GM06990 (cell line): ENCODE measurements at regions not wholly inside any gene's neighbourhood (a gene's known extent, or its start where the extent isn't known, plus 50 kb on each side); places are given as distances from the start of the nearest gene placed in this dataset.

Experiments
- DNase-seq: peaks from one replicate; pipeline ENCODE4 v3.0.0-alpha.2; 2011; ENCODE audit not compliant: insufficient read length; ENCODE audit errors: extremely low read depth
- H3K27me3 ChIP-seq: replicated peaks from 2 replicates; pipeline ENCODE4 v1.6.0; 2011; ENCODE audit warnings: low read length; ENCODE audit not compliant: control insufficient read depth, insufficient read depth
- H3K36me3 ChIP-seq: 2 replicates; pipeline ENCODE4 v1.5.1; 2011; ENCODE audit warnings: low read length; ENCODE audit not compliant: control insufficient read depth, insufficient read depth
- H3K4me3 ChIP-seq: replicated peaks from 2 replicates; pipeline ENCODE4 v1.5.1; 2011; ENCODE audit warnings: low read depth, mild to moderate bottlenecking, control low read depth, low read length
- CTCF ChIP-seq: IDR thresholded peaks from 2 replicates; pipeline ENCODE4 v1.5.1; 2011; ENCODE audit warnings: low read length, control low read depth, mild to moderate bottlenecking, inconsistent platforms; ENCODE audit not compliant: insufficient read depth, poor library complexity, severe bottlenecking

DNA sequence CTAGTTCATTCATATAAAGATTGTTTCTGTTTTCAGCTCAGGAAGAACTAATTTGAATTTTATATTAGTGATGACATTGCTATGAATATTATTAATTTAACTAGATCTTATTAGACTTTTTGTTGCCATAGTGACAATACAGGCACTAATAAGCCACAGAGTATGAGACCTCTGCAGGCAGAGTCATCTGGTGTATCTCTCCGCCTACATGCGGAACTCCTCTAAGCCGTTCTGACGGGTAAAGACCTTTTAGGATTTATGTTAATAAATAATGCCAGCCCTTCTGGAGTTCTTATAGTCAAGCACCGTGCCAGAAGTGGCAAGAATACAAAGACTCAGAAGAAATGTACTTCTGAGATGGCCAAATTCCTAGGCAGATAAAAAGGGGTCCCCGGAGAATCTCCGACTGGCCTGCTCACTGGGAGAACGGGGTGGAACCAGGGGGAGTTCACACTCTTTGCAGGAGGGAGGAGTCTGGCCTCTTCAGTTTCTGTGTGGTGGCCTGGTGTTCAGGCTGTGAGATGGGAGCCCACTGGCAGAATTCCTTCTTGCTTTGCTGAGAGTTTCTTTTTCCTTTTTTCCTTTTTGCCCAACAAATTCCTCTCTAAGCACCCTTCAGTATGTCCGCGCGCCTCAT is 85.1 kb upstream of the IL12B start:
- Histone ChIP-seq H3K4me3 (no peak overlapping the region), H3K27me3 (no peaks in the 10 kb centered on the region), H3K36me3 (no peaks in the 10 kb centered on the region)
- no peak for TF ChIP-seq CTCF
- no peak for DNase-seq

DNA sequence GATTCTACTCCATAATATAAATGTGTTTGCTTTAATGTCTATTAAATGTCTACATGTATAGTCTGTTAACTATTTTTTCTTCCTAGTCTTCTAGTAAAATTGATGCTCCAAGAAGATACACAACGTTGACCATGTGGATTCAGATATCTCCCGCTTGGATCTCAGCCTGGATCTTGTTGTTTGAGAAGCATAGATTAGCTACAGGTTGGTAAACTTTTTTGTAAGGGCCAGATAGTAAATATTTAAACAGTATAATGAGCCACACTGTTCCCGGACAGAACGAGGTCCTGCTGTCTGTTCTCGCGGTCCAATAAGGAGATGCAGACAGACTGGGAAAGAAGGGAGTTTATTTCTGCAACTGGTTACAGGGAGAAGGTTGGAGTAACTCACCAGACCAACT is 86.2 kb upstream of the IL12B start:
- Histone ChIP-seq H3K4me3 (no peak overlapping the region), H3K36me3 (no peaks in the 10 kb centered on the region), H3K27me3 (no peaks in the 10 kb centered on the region)
- no peak for DNase-seq
- TF ChIP-seq CTCF = no peak

DNA sequence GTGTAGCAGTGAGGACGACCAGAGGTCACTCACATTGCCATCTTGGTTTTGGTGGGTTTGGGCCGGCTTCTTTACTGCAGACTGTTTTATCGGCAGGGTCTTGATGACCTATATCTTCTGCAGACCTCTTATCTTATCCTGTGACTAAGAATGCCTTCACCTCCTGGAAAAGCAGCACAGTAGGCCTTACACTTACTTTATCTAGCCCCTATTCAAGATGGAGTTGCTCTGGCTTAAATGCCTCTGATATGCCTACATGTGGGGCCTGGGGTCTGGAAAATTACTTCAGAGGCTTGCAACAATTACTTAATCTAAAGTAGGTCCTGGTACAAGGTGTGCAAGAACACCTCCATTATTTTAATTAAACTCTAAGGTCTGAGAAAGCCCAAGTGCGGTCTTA is 86.9 kb upstream of the IL12B start:
- H3K4me3 ChIP-seq = no peak overlapping the region
- H3K36me3 ChIP-seq = no peaks in the 10 kb centered on the region
- no peak for TF ChIP-seq CTCF
- no peak for DNase-seq
- no peaks in the 10 kb centered on the region for H3K27me3 ChIP-seq

GRCh38 chr5:159419576-159419975 is 89.3 kb upstream of the IL12B start:
- DNase-seq = no peak
- no peak overlapping the region for H3K4me3 ChIP-seq
- TF ChIP-seq CTCF = no peak
- H3K36me3 ChIP-seq = no peaks in the 10 kb centered on the region
- no peaks in the 10 kb centered on the region for H3K27me3 ChIP-seq

DNA sequence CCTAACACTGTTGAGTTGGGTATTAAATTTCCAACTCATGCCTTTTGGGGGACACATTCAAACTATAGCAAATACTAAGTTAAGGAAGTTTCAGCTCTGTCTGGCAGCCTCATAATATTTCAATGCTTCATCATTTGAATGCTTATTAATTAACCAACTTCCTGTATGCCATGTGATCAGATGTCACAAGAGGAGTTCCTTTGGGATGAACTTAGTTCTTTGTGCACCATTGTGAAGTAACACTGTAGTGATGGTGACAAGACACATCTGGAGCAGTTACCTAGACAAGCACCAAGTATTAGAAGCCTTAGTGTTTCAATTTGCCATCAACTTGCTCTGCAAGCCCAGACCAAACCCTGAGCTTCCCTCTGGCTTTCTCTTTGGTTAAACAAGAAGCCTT is 90.7 kb upstream of the IL12B start:
- Histone ChIP-seq H3K4me3 (no peak overlapping the region), H3K36me3 (no peaks in the 10 kb centered on the region), H3K27me3 (no peaks in the 10 kb centered on the region)
- TF ChIP-seq CTCF = no peak
- DNase-seq = no peak

GRCh38 chr5:159422361-159422760 is 92.1 kb upstream of the IL12B start:
- H3K27me3 ChIP-seq = no peaks in the 10 kb centered on the region
- TF ChIP-seq CTCF = no peak
- no peak overlapping the region for H3K4me3 ChIP-seq
- DNase-seq = no peak
- no peaks in the 10 kb centered on the region for H3K36me3 ChIP-seq
